Posterior vena cava (tissue), 2 donors: ENCODE measurements at regions not wholly inside any gene's neighbourhood (a gene's known extent, or its start where the extent isn't known, plus 50 kb on each side); places are given as distances from the start of the nearest gene placed in this dataset.
"Not testable (repeated sequence)": the region's sequence is repeated elsewhere in the genome, so short reads cannot be mapped to it uniquely, and the experiment has no call there.

Experiments
- DNase-seq: peaks from one replicate; pipeline ENCODE4 v3.0.0-alpha.2; 2020; ENCODE audit warnings: low spot score
- intact Hi-C, 2 donors: fragments of 100-400 bp; cut with DNase I; formaldehyde crosslinking; loops; one replicate each; pipeline versions ENCODE4 v1.14.1 to v1.14.2; 2022 to 2023
- donor health status: DM: yes; HTN: yes; CAD: no.
- donor health status: DM: yes; HTN: yes; CAD: no.

GRCh38 chr4:187799735-187800134 lies 195.8 kb upstream of the ZFP42 start:
- intact Hi-C loops, result no loop called here
- no peak for DNase-seq

GRCh38 chr4:187811591-187811990 lies 184.0 kb upstream of the ZFP42 start:
- intact Hi-C loops, result no loop called here
- no peak for DNase-seq

DNA sequence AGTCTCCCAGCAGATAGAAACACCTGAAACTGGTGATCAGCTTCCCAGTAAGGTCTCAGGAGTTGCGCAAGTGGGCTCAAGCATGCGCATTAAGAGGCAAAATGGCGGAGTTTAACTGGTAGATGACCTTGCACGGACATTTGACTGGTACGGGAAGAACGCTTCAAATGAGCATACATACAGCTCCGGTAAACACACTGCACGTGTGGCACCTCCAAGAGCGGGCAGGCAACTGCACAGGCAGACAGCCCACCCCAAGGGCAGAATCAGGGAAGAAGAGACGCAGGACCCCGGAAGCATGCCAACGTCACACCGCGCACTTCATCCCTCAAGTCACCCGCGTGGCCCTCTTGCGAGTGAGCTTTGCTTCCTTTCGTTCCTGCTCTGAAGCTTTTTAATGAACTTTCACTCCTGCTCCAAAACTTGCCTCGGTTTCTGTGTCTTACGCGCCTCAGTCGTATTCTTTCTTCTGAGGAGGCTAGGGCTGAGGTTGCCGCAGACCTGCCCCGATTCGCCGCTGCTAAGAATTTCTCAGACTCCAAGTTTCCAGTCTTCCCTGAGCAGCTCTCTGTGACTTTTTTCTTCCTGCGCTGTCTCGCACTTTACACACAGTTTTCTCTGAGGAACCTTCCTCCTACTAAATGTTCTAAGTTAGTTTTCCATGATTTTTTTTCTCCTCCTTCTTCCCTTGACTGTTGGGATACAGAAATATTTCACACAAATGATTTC lies 180.7 kb upstream of the ZFP42 start:
- intact Hi-C loops, result no loop called here
- no peak for DNase-seq

GRCh38 chr4:187826725-187827124 lies 168.8 kb upstream of the ZFP42 start:
- intact Hi-C loops, result no loop called here
- no peak for DNase-seq

DNA sequence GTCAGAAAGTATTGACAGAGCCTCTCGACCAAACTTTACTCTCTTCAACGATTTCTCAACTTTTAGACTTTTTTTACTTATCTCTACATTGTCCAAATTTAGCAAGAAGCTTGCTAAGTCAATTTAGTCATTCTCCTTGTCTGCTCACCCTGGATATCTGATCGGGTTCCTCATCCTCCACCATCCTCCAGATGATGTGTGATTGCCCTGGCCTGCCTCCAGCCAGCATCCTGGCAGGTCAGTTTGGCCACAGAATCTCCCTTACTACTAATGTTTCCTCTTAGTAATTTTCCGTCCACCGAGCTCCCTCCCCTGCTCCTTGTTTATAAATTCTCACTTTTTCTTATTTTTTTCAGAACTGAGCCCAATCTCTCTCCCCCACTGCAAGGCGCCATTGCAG lies 167.9 kb upstream of the ZFP42 start:
- no peak for DNase-seq
- intact Hi-C loops, result no loop called here

DNA sequence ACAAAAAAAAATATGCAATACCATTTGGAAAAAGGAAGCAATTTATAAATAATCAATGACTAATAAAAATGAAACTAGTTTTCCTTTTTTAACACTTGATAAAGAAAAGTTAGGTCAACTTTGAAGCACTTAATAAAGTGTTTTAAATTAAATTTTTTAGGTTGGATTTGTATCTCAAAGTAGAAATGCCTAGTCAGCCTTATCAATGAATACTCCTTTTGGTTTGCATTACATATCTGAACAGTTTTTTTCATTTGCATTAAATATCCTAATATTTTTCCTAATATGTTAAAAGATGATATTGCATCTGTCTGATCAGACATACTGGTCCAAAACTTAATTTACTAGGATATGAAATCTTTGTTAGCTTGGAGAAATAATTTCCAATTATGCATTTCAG lies 155.8 kb upstream of the ZFP42 start:
- intact Hi-C loops, result no loop called here

GRCh38 chr4:187840814-187841213 lies 154.8 kb upstream of the ZFP42 start:
- intact Hi-C loops, result no loop called here

More for the DNA sequence above, 155.8 kb upstream of the ZFP42 start:
- DNase-seq, result no peak

DNA sequence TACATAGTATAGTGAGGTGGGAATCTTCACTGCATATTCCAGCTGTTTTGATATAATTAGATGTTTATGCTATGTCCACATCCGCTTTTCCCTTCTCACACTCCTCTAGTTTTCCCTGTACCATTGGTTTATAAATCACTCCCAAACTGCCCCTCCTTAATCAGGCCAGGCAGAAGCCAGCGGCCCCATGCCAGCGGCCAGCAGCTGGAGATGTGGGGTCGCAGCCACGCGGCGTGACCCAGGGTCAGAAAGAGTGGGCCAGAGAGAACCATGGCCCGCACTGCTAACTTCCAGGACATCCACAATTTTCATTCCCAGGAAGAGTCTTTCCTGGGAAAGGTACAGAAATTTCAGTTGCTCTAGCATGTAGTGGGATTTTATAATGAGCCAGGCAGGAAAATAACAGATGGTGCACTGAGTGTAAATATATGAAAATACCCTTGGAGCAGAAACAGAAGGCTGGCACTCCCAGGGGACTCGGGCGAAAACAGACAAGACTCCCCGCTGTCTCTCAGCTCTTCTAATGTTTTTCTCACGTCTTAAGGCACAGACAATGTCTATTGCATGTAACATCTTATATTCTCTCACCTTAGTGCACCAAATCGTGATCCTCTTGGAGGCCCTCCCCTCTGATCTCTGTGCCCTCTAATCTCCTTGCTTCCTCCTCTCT lies 145.9 kb upstream of the ZFP42 start:
- intact Hi-C loops, result no loop called here
- DNase-seq, result no peak

More at GRCh38 chr4:187840814-187841213, 154.8 kb upstream of the ZFP42 start:
- DNase-seq, result no peak

DNA sequence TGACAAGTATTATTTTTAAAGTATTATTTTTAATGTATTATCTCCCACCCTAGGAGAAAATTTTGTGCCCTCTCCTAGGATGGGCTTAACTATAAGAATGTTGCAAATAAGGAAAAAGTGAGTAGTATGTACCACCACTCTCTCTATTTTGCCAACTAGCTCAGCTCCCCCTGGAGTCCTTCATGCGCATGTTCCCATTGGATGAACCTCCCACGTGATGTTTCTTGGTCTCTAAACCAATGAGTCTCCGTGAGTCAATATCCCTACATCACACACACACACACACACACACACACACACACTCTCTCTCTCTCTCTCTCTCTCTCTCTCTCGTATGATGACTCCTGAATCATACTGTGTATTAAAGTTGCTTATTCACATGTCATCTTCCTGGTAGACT lies 129.7 kb upstream of the ZFP42 start:
- no peak for DNase-seq
- intact Hi-C loops, result no loop called here

- intact Hi-C loops, result loop anchor here in 1 of 2 donors (5.0 kb wide), 1 partner anchor 179 kb away; no protein-coding TSS in a partner anchor
- no peak for DNase-seq
These were observed 112.5 kb upstream of the ZFP42 start for GRCh38 chr4:187883049-187883448.

GRCh38 chr4:187883836-187884475 lies 111.6 kb upstream of the ZFP42 start:
- intact Hi-C loops, result loop anchor here in 1 of 2 donors (5.0 kb wide), 1 partner anchor 178 kb away; no protein-coding TSS in a partner anchor
- DNase-seq, result no peak

DNA sequence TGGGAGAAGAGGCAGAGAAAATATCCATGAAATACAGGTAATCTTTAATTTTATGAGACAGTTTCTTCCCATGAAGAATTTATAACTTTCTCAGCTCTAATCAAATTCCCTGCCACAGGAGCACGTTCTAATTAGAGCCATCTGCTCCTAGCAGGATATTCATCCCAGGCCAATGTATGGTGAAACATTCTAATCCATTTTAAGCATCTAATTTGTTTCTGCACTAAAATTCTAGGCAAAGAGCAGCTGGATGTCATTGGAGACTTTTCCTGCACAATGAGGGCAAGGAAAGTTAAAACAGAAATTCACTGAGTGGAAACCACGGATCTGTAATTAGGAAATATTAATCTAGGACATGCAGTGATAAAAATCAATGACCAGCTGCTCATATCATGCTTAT lies 107.7 kb upstream of the ZFP42 start:
- DNase-seq, result no peak
- intact Hi-C loops, result no loop called here

DNA sequence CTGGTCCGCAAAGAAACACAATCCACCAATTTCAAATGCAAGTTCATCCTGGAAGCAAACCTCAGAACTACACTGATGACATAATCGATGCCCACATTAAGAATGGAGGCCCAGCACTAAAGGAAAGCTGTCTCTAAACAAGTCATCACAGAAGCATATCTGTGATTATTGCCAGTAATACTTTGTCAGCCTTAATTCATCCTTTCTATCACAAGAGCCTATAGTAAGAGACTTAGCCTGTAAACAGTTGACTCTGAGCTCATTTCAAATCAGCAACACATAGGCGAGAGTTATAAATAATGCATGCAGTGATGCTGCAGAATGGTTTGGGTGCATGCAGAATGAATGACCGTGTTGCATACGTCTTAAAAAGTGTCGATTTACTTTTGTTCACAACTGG lies 105.9 kb upstream of the ZFP42 start:
- no peak for DNase-seq
- intact Hi-C loops, result no loop called here

- intact Hi-C loops, result no loop called here
These were observed 102.2 kb upstream of the ZFP42 start for GRCh38 chr4:187893418-187893817.

GRCh38 chr4:187903106-187903505 lies 92.5 kb upstream of the ZFP42 start:
- DNase-seq, result no peak
- intact Hi-C loops, result no loop called here

More at GRCh38 chr4:187893418-187893817, 102.2 kb upstream of the ZFP42 start:
- no peak for DNase-seq

DNA sequence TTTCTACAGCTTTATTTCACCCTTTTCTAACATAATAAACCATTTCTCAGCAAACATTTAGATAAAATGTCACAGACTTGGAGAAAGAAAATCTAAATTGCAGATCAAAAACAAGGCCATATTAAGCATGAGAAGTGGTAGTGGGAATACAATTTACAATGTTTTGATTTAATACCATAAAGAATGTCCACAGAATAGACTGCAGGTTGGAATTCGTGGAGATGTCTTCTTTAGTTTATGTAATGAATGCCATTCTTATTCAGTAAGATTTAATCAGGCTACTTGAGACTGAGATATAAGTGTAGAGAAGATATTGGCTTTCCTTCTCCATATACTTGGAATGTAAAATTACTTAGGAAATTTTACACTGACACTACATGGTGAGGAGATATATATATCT lies 91.9 kb upstream of the ZFP42 start:
- intact Hi-C loops, result no loop called here
- DNase-seq, result no peak

GRCh38 chr4:187908079-187908561 lies 87.5 kb upstream of the ZFP42 start:
- intact Hi-C loops, result no loop called here

GRCh38 chr4:187908731-187909130 lies 86.8 kb upstream of the ZFP42 start:
- intact Hi-C loops, result no loop called here
- DNase-seq, result no peak

More at GRCh38 chr4:187908079-187908561, 87.5 kb upstream of the ZFP42 start:
- no peak for DNase-seq

- no peak for DNase-seq
These were observed 84.8 kb upstream of the ZFP42 start for GRCh38 chr4:187910741-187911140.

DNA sequence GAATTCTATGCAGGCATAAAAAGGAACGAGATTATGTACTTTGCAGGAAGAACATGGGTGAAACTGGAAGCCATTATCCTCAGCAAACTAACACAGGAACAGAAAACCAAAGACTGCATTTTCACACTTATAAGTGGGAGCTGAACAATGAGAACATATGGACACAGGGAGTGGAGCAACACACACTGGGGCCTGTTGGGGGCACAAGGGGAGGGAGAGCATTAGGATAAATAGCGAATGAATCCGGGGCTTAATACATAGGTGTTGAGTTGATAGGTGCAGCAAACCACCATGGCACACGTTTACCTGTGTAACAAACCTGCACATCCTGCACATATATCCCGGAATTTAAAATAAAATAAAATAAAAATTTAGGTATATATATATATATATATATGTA lies 80.2 kb upstream of the ZFP42 start:
- DNase-seq, intact Hi-C loops: not testable (repeated sequence)

More at GRCh38 chr4:187910741-187911140, 84.8 kb upstream of the ZFP42 start:
- intact Hi-C loops, result no loop called here
